HepG2 (cell line): ENCODE measurements at regions not wholly inside any gene's neighbourhood (a gene's known extent, or its start where the extent isn't known, plus 50 kb on each side); places are given as distances from the start of the nearest gene placed in this dataset.

Experiments used
- ATAC-seq: fragments of 200-7000 bp; cut with Tn5 transposase; 3 replicates; pipeline ENCODE4 v1.9.1; 2020; ENCODE audit warnings: mild to moderate bottlenecking, moderate library complexity
- BruUV-seq: library from RNA; stranded (reverse); fragments of 400-500 nt; replicated peaks from 2 replicates; lab custom pipeline; 2021; lab: Mats Ljungman, UMichigan
- CTCF ChIA-PET: fragments of 300-600 bp; formaldehyde crosslinking; extraction: SDS; loops from one replicate; lab custom pipeline; 2021; ENCODE audit warnings: low total read pairs, inconsistent platforms, low intra/inter-chr PET ratio; lab: Yijun Ruan, JAX
- POLR2A ChIA-PET: fragments of 350-600 bp; sonication (Branson Sonifier 250); formaldehyde crosslinking; loops from one replicate; lab custom pipeline; 2020; ENCODE audit warnings: antibody characterized with exemption, inconsistent platforms; lab: Yijun Ruan, JAX
- DNase-seq: peaks from one replicate; pipeline ENCODE4 v3.0.0-alpha.2; 2015; ENCODE audit warnings: low spot score
- FAIRE-seq: peaks from 3 replicates; lab custom pipeline; 2011; peaks lifted over from hg19 to GRCh38; lab: Jason Lieb, UNC
- H2AFZ ChIP-seq: one replicate; pipeline ENCODE4 v1.6.1; 2011; ENCODE audit warnings: low read length, inconsistent platforms
- H3K27ac ChIP-seq: fragments of 300-600 bp; 3 replicates; pipeline ENCODE4 v1.8.0; 2011; ENCODE audit warnings: mixed run types, mild to moderate bottlenecking, mixed read lengths, low read length, inconsistent platforms; ENCODE audit not compliant: insufficient read depth; ENCODE audit errors: extremely low read length
- H3K27me3 ChIP-seq, 2 experiments: fragments of 200-600 bp in 1 of 2; 2 replicates in 1 of 2; 3 replicates in 1 of 2; pipeline versions ENCODE4 v1.6.0 to v1.8.0; 2011; ENCODE audit warnings: low read length in 2 of 2, mild to moderate bottlenecking in 2 of 2, moderate library complexity in 2 of 2, inconsistent platforms in 1 of 2; ENCODE audit not compliant: insufficient read depth in 2 of 2, control insufficient read depth in 1 of 2
- H3K36me3 ChIP-seq, 2 experiments: fragments of 200-600 bp in 1 of 2; replicated peaks in 1 of 2; 2 replicates in 1 of 2; 3 replicates in 1 of 2; pipeline versions ENCODE4 v1.5.1 to v1.8.0; 2011; ENCODE audit warnings: low read length in 2 of 2, inconsistent platforms in 1 of 2; ENCODE audit not compliant: insufficient read depth in 2 of 2, control insufficient read depth in 1 of 2
- H3K4me1 ChIP-seq: 2 replicates; pipeline ENCODE4 v1.5.1; 2012; ENCODE audit warnings: low read length, inconsistent platforms; ENCODE audit not compliant: insufficient read depth
- H3K4me2 ChIP-seq: 2 replicates; pipeline ENCODE4 v1.6.0; 2011; ENCODE audit warnings: low read depth, low read length, inconsistent platforms
- H3K4me3 ChIP-seq, 3 experiments: fragments of 200-600 bp in 1 of 3; sonication (generic), shearing (Covaris generic) in 1 of 3; replicated peaks in 1 of 3; 2 replicates each; pipeline ENCODE4 v1.5.1; 2011 to 2016; ENCODE audit warnings: low read length in 3 of 3, inconsistent platforms in 2 of 3, low read depth in 2 of 3, mild to moderate bottlenecking in 2 of 3, control low read depth in 1 of 3, mixed read lengths in 1 of 3; ENCODE audit not compliant: insufficient read depth in 1 of 3
- H3K79me2 ChIP-seq: one replicate; pipeline ENCODE4 v1.6.1; 2011; ENCODE audit warnings: low read length, inconsistent platforms; ENCODE audit not compliant: insufficient read depth
- H3K9ac ChIP-seq: 2 replicates; pipeline ENCODE4 v1.6.0; 2011; ENCODE audit warnings: mild to moderate bottlenecking, low read depth, low read length, inconsistent platforms; ENCODE audit not compliant: insufficient read depth
- H3K9me3 ChIP-seq: 2 replicates; pipeline ENCODE4 v1.5.1; 2012; ENCODE audit warnings: mild to moderate bottlenecking, low read length
- H4K20me1 ChIP-seq: 2 replicates; pipeline ENCODE4 v1.6.0; 2011; ENCODE audit warnings: inconsistent platforms, mild to moderate bottlenecking, low read length, moderate library complexity; ENCODE audit not compliant: insufficient read depth
- FOXO4 ChIP-seq: sonication (generic); formaldehyde crosslinking; conservative IDR thresholded peaks from 2 replicates; pipeline ENCODE4 v1.8.1; 2023; ENCODE audit warnings: missing genetic modification reagents
- PPARG ChIP-seq: conservative IDR thresholded peaks from 2 replicates; pipeline ENCODE4 v1.6.1; 2016; ENCODE audit warnings: missing biosample characterization, missing genetic modification reagents
- RBM22 ChIP-seq: fragments of 200-400 bp; formaldehyde crosslinking; optimal IDR thresholded peaks from 2 replicates; pipeline ENCODE3; 2017; ENCODE audit warnings: mild to moderate bottlenecking, low read length, moderate library complexity
- SIX1 ChIP-seq: sonication (generic); formaldehyde crosslinking; IDR thresholded peaks from 2 replicates; pipeline ENCODE4 v1.4.0; 2020; ENCODE audit warnings: missing genetic modification reagents, borderline replicate concordance
- ZBTB39 ChIP-seq: sonication (generic); formaldehyde crosslinking; IDR thresholded peaks from 2 replicates; pipeline ENCODE4 v1.5.0; 2020; ENCODE audit warnings: missing genetic modification reagents
- ZNF17 ChIP-seq: sonication (generic); formaldehyde crosslinking; IDR thresholded peaks from 2 replicates; pipeline ENCODE4 v1.5.0; 2020; ENCODE audit warnings: mild to moderate bottlenecking, missing genetic modification reagents
- ZNF570 ChIP-seq: sonication (generic); formaldehyde crosslinking; IDR thresholded peaks from 2 replicates; pipeline ENCODE4 v1.4.0; 2020; ENCODE audit warnings: mild to moderate bottlenecking, missing genetic modification reagents, borderline replicate concordance
- ZNF616 ChIP-seq: sonication (generic); formaldehyde crosslinking; IDR thresholded peaks from 2 replicates; pipeline ENCODE4 v1.5.0; 2020; ENCODE audit warnings: low read depth, mild to moderate bottlenecking, missing genetic modification reagents
- WGBS: methylation state at CpG from one replicate; pipeline ENCODE4 v1.1.6; 2017; ENCODE audit warnings: low lambda C conversion rate; 5-methylcytosine and 5-hydroxymethylcytosine counted together
- in situ Hi-C: cut with HindIII; loops from 2 replicates; pipeline ENCODE4 v1.10.0; 2017; ENCODE audit warnings: low pct_unique_long_range_greater_than_20kb; ENCODE audit not compliant: extremely low pct_ligation_motif_present
- intact Hi-C: fragments of 100-400 bp; cut with micrococcal nuclease; formaldehyde crosslinking; loops from one replicate; pipeline ENCODE4 v1.10.0; 2022; ENCODE audit not compliant: unreplicated experiment

- TF ChIP-seq SIX1 (CRISPR knock-in tag) (no peak), ZNF616 (CRISPR knock-in tag) (no peak), ZNF17 (CRISPR knock-in tag) (no peak), FOXO4 (CRISPR knock-in tag) (no peak), ZNF570 (CRISPR knock-in tag) (no peak), PPARG (CRISPR knock-in tag) (no peak), RBM22 (no peak)
Measured at GRCh38 chr21:19049567-19049966, 646.0 kb upstream of the TMPRSS15 start (continued).

- ChIA-PET POLR2A (no interaction called here), CTCF (no interaction called here)
- no peak for DNase-seq
- no TSS peak for BruUV-seq
- H3K4me3 ChIP-seq = no peak overlapping the region
- FAIRE-seq = no peak
- H4K20me1 ChIP-seq = no peaks in the 10 kb centered on the region
- no peaks in the 10 kb centered on the region for H3K79me2 ChIP-seq
- H3K36me3 ChIP-seq = no peaks in the 10 kb centered on the region
- in situ Hi-C loops (no loop called here), intact Hi-C loops (no loop called here)
- no peak for TF ChIP-seq ZBTB39 (CRISPR knock-in tag)
- no peak overlapping the region for H3K4me2 ChIP-seq
- ATAC-seq = no peak
- no peak overlapping the region for H2AFZ ChIP-seq
- no peaks in the 10 kb centered on the region for H3K27me3 ChIP-seq
- peaks cover 65% of the 10 kb centered on the region for H3K9me3 ChIP-seq
- H3K4me1 ChIP-seq = no peaks in the 10 kb centered on the region
- 12% methylated on average over 5 of the region's 8 CpGs for WGBS
- H3K9ac ChIP-seq = no peak overlapping the region
- H3K27ac ChIP-seq = no peak overlapping the region
Measured at GRCh38 chr21:19065164-19065563, 661.6 kb upstream of the TMPRSS15 start.
